ENCODE measurements at regions not wholly inside any gene's neighbourhood (a gene's known extent, or its start where the extent isn't known, plus 50 kb on each side); places are given as distances from the start of the nearest gene placed in this dataset.
"Not testable (repeated sequence)": the region's sequence is repeated elsewhere in the genome, so short reads cannot be mapped to it uniquely, and the experiment has no call there.

GRCh38 chr2:116264872-116265271 is 1549.6 kb upstream of the DDX18 start:
- peaks cover 0 to 5% of the 10 kb centered on the region in 2 donors for H3K9me3 ChIP-seq
- in situ Hi-C loops (cut with MboI; ENCODE audit: low pct_ligation_motif_present in 1 of 4, low pct_unique_long_range_greater_than_20kb in 1 of 4, low sequenced_read_pairs in 3 of 4) (no loop called here), intact Hi-C loops (cut with DNase I; ENCODE audit: low total_unique reads) (no loop called here)
- TF ChIP-seq, protein P1, sequence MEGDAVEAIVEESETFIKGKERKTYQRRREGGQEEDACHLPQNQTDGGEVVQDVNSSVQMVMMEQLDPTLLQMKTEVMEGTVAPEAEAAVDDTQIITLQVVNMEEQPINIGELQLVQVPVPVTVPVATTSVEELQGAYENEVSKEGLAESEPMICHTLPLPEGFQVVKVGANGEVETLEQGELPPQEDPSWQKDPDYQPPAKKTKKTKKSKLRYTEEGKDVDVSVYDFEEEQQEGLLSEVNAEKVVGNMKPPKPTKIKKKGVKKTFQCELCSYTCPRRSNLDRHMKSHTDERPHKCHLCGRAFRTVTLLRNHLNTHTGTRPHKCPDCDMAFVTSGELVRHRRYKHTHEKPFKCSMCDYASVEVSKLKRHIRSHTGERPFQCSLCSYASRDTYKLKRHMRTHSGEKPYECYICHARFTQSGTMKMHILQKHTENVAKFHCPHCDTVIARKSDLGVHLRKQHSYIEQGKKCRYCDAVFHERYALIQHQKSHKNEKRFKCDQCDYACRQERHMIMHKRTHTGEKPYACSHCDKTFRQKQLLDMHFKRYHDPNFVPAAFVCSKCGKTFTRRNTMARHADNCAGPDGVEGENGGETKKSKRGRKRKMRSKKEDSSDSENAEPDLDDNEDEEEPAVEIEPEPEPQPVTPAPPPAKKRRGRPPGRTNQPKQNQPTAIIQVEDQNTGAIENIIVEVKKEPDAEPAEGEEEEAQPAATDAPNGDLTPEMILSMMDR (IDR thresholded peaks at IDR 0.05) = no peak
- TF ChIP-seq POLR2AphosphoS5 (IDR thresholded peaks at IDR 0.05) = no peak
- TF ChIP-seq POLR2A (IDR thresholded peaks at IDR 0.05) = no peak
- no peak for TF ChIP-seq EP300 (IDR thresholded peaks at IDR 0.05; ENCODE audit: low read depth)
- no peak overlapping the region for H3K4me3 ChIP-seq
- H3K4me1 ChIP-seq = no peaks in the 10 kb centered on the region
- WGBS, 2 donors (ENCODE audit: low coverage in 1 of 2) = 89 to 94% methylated on average over 5 of the region's 5 CpGs
- H3K27ac ChIP-seq = no peak overlapping the region
- no peaks in the 10 kb centered on the region for H3K27me3 ChIP-seq
- no peak for DNase-seq
- no peaks in the 10 kb centered on the region for H3K36me3 ChIP-seq

DNA sequence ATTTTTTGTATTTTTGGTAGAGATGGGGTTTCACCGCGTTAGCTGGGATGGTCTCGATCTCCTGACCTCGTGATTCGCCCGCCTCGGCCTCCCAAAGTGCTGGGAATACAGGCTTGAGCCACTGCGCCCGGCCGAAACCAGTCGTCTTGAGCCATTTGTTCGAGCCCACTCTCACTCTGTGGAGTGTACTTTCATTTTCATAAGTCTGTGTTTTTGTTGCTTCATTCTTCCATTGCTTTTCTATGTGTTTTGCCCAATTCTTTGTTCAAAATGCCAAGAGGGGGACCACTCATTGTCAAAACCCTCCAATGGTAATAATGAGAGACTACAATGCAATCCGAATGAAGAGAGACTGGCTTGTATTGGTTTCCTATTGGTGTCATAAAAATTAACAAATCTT is 1545.5 kb upstream of the DDX18 start:
- 94% methylated on average over 6 to 13 of the region's 13 CpGs for WGBS, 2 donors (ENCODE audit: low coverage in 1 of 2)

DNA sequence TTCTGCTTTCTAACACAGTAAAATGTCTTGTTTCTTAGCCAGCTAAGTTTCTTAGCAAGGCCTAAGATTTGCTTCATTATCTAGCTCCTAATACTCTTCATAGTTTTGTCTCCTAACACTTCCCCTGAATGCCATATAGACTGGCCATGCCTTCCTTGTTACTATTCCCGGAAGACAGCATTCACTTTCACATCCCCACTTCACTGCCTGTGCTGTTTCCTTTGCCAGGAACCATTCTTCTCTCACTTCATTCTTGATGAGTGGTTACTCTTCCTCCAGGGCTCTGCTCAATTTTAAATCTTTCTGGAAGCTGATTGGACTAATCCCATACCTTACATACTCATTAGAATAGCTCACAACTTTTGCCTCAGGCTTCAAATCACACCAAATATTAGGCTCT is 1510.2 kb upstream of the DDX18 start:
- Histone ChIP-seq H3K27me3 (no peaks in the 10 kb centered on the region), H3K9me3 (peaks cover 0 to 6% of the 10 kb centered on the region in 2 donors), H3K27ac (no peak overlapping the region), H3K4me3 (no peak overlapping the region), H3K4me1 (no peaks in the 10 kb centered on the region), H3K36me3 (no peaks in the 10 kb centered on the region)
- TF ChIP-seq, protein P1 (IDR thresholded peaks at IDR 0.05) = no peak
- TF ChIP-seq POLR2A (IDR thresholded peaks at IDR 0.05) (no peak), EP300 (IDR thresholded peaks at IDR 0.05; ENCODE audit: low read depth) (no peak), POLR2AphosphoS5 (IDR thresholded peaks at IDR 0.05) (no peak)
- 63 to 100% methylated on average over 1 of the region's 1 CpG for WGBS, 2 donors (ENCODE audit: low coverage in 1 of 2)
- intact Hi-C loops (cut with DNase I; ENCODE audit: low total_unique reads) (no loop called here), in situ Hi-C loops (cut with MboI; ENCODE audit: low pct_ligation_motif_present in 1 of 4, low pct_unique_long_range_greater_than_20kb in 1 of 4, low sequenced_read_pairs in 3 of 4) (no loop called here)
- no peak for DNase-seq

More for the DNA sequence above, 1545.5 kb upstream of the DDX18 start:
- TF ChIP-seq EP300 (IDR thresholded peaks at IDR 0.05; ENCODE audit: low read depth) (no peak), POLR2AphosphoS5 (IDR thresholded peaks at IDR 0.05) (no peak), POLR2A (IDR thresholded peaks at IDR 0.05) (no peak)
- TF ChIP-seq, protein P1 (IDR thresholded peaks at IDR 0.05) = no peak
- Histone ChIP-seq H3K36me3 (no peaks in the 10 kb centered on the region), H3K4me3 (no peak overlapping the region), H3K9me3 (no peaks in the 10 kb centered on the region), H3K4me1 (no peaks in the 10 kb centered on the region), H3K27ac (no peak overlapping the region), H3K27me3 (no peaks in the 10 kb centered on the region)
- in situ Hi-C loops (cut with MboI; ENCODE audit: low pct_ligation_motif_present in 1 of 4, low pct_unique_long_range_greater_than_20kb in 1 of 4, low sequenced_read_pairs in 3 of 4) = no loop called here
- DNase-seq = no peak
- intact Hi-C loops (cut with DNase I; ENCODE audit: low total_unique reads) = no loop called here

DNA sequence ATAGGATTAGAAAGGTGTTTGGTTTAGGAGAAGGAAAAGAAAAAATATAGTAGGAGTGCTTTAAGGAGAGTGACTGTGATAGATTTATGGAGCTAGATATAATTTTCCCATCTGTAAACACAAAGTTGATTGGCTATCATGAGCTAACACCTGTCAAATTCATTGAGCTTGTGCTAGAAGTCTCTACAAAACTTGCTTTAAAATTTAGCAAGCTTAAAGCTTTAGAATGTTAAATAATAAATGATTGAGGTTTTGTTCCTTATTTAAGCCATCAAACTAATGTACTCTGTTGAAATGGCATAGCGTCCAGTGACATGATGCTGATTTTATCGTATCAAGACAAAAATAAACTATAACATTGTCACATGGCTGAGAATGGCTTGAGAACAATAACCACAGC is 1497.4 kb upstream of the DDX18 start:
- Histone ChIP-seq H3K9me3 (peaks cover 0 to 2% of the 10 kb centered on the region in 2 donors), H3K4me3 (no peak overlapping the region), H3K4me1 (no peaks in the 10 kb centered on the region), H3K27ac (no peak overlapping the region), H3K36me3 (no peaks in the 10 kb centered on the region), H3K27me3 (no peaks in the 10 kb centered on the region)
- intact Hi-C loops (cut with DNase I; ENCODE audit: low total_unique reads) (no loop called here), in situ Hi-C loops (cut with MboI; ENCODE audit: low pct_ligation_motif_present in 1 of 4, low pct_unique_long_range_greater_than_20kb in 1 of 4, low sequenced_read_pairs in 3 of 4) (no loop called here)
- no peak for DNase-seq
- TF ChIP-seq, protein P1 (IDR thresholded peaks at IDR 0.05) = no peak
- TF ChIP-seq POLR2A (IDR thresholded peaks at IDR 0.05) = no peak
- TF ChIP-seq POLR2AphosphoS5 (IDR thresholded peaks at IDR 0.05) = no peak
- no peak for TF ChIP-seq EP300 (IDR thresholded peaks at IDR 0.05; ENCODE audit: low read depth)
- WGBS, 2 donors (ENCODE audit: low coverage in 1 of 2) = 77% methylated on average over 2 of the region's 2 CpGs

- H3K27ac ChIP-seq; H3K4me3 ChIP-seq; DNase-seq; H3K4me1 ChIP-seq; H3K36me3 ChIP-seq; intact Hi-C loops (cut with DNase I; ENCODE audit: low total_unique reads); in situ Hi-C loops (cut with MboI; ENCODE audit: low pct_ligation_motif_present in 1 of 4, low pct_unique_long_range_greater_than_20kb in 1 of 4, low sequenced_read_pairs in 3 of 4); H3K27me3 ChIP-seq; H3K9me3 ChIP-seq: not testable (repeated sequence)
- WGBS, 2 donors (ENCODE audit: low coverage in 1 of 2) = 77 to 79% methylated on average over 8 of the region's 8 CpGs
Observed at GRCh38 chr2:116318551-116318950, 1495.9 kb upstream of the DDX18 start.

Data from transverse colon (tissue), 4 donors.